ENCODE measurements at regions not wholly inside any gene's neighbourhood (a gene's known extent, or its start where the extent isn't known, plus 50 kb on each side); places are given as distances from the start of the nearest gene placed in this dataset.

GRCh38 chr11:70528794-70529580 lies 130.7 kb downstream of the CTTN start:
- no peak overlapping the region for H3K9ac ChIP-seq (ENCODE audit: low read length)
- no peak overlapping the region for H3K4me2 ChIP-seq (ENCODE audit: low read length)
- peaks cover 0 to 13% of the 10 kb centered on the region in 2 experiments; a peak in 3 of 4 replicates for H3K4me1 ChIP-seq (ENCODE audit: control insufficient read depth in 1 of 2, insufficient read depth in 2 of 2, low read length in 2 of 2)
- ChIA-PET CTCF (no interaction called here), POLR2A (no interaction called here), RAD21 (ENCODE audit: low non-redundant PET in 1 of 2, low total read pairs in 2 of 2, uncharacterized antibody in 2 of 2, unreplicated experiment in 2 of 2) (no interaction called here)
- H3K9me3 ChIP-seq (ENCODE audit: control insufficient read depth in 1 of 2, insufficient read depth in 1 of 2, low read depth in 1 of 2, low read length in 2 of 2) = no peaks in the 10 kb centered on the region
- intact Hi-C loops (cut with micrococcal nuclease) = no loop called here
- no peaks in the 10 kb centered on the region for H3K36me3 ChIP-seq (ENCODE audit: control insufficient read depth in 1 of 2, insufficient read depth in 2 of 2, low read length in 2 of 2)
- TF ChIP-seq EZH2phosphoT487 (IDR thresholded peaks at IDR 0.05; ENCODE audit: borderline replicate concordance) (no peak), POLR2A (IDR thresholded peaks at IDR 0.05; ENCODE audit: borderline replicate concordance, extremely low read depth, insufficient read depth, insufficient read length) (no peak), SP1 (IDR thresholded peaks at IDR 0.05; ENCODE audit: low read depth) (no peak), JUND (IDR thresholded peaks at IDR 0.05) (no peak), ZFX (IDR thresholded peaks at IDR 0.05) (no peak), TCF7L2 (IDR thresholded peaks at IDR 0.05; ENCODE audit: borderline replicate concordance, extremely low read depth, insufficient read depth, insufficient read length) (no peak), CBX3 (IDR thresholded peaks at IDR 0.05; ENCODE audit: low read depth) (no peak), ZBTB33 (IDR thresholded peaks at IDR 0.05; ENCODE audit: extremely low read depth, insufficient replicate concordance, low read length) (no peak), CEBPB (IDR thresholded peaks at IDR 0.05; ENCODE audit: low read depth) (no peak), YY1 (IDR thresholded peaks at IDR 0.05; ENCODE audit: extremely low read depth, insufficient replicate concordance, low read depth, low read length) (no peak), RAD21 (IDR thresholded peaks at IDR 0.05; ENCODE audit: low read depth) (no peak), SIN3A (IDR thresholded peaks at IDR 0.05; ENCODE audit: low read depth) (no peak), POLR2AphosphoS5 (IDR thresholded peaks at IDR 0.05; ENCODE audit: low read depth, low read length) (no peak)
- BruUV-seq (replicated peaks) = no TSS peak
- H3K9me2 ChIP-seq (ENCODE audit: insufficient read depth) = no peaks in the 10 kb centered on the region
- H3K4me3 ChIP-seq (replicated peaks in 1 of 2; ENCODE audit: low read depth in 1 of 2, low read length in 2 of 2) = no peak overlapping the region
- no peaks in the 10 kb centered on the region for H3K27me3 ChIP-seq (ENCODE audit: insufficient read depth, low read length)
- no peak overlapping the region for H2AFZ ChIP-seq (ENCODE audit: low read depth, low read length, poor library complexity, severe bottlenecking)
- ATAC-seq (no peak), DNase-seq (ENCODE audit: low read depth, low spot score) (no peak)
- no peaks in the 10 kb centered on the region for H4K20me1 ChIP-seq (ENCODE audit: insufficient read depth)
- no peak overlapping the region for H3K27ac ChIP-seq (ENCODE audit: low read depth, low read length)
- H3K79me2 ChIP-seq (ENCODE audit: insufficient read depth, low read length) = no peaks in the 10 kb centered on the region
